ENCODE measurements at regions not wholly inside any gene's neighbourhood (a gene's known extent, or its start where the extent isn't known, plus 50 kb on each side); places are given as distances from the start of the nearest gene placed in this dataset.

GRCh38 chr4:185993328-185993973, 75.5 kb upstream of the TLR3 start:
- TF ChIP-seq CTCF (IDR thresholded peaks at IDR 0.05): no peak

- TF ChIP-seq CTCF (IDR thresholded peaks at IDR 0.05): no peak
Observed at GRCh38 chr4:185994750-185995149, 74.2 kb upstream of the TLR3 start.

- no peak for TF ChIP-seq CTCF (IDR thresholded peaks at IDR 0.05)
Observed at GRCh38 chr4:185995665-185996064, 73.3 kb upstream of the TLR3 start.

GRCh38 chr4:185997296-185997695, 71.7 kb upstream of the TLR3 start:
- no peak for TF ChIP-seq CTCF (IDR thresholded peaks at IDR 0.05)

GRCh38 chr4:185998791-185999190, 70.2 kb upstream of the TLR3 start:
- no peak for TF ChIP-seq CTCF (IDR thresholded peaks at IDR 0.05)

- no peak for TF ChIP-seq CTCF (IDR thresholded peaks at IDR 0.05)
Observed at GRCh38 chr4:185999207-185999606, 69.7 kb upstream of the TLR3 start.

- TF ChIP-seq CTCF (IDR thresholded peaks at IDR 0.05): no peak
Observed at GRCh38 chr4:186002853-186003252, 66.1 kb upstream of the TLR3 start.

GRCh38 chr4:186003746-186004145, 65.2 kb upstream of the TLR3 start:
- TF ChIP-seq CTCF (IDR thresholded peaks at IDR 0.05): no peak
